Amniotic stem cell (primary cell): ENCODE measurements at regions not wholly inside any gene's neighbourhood (a gene's known extent, or its start where the extent isn't known, plus 50 kb on each side); places are given as distances from the start of the nearest gene placed in this dataset.
"Not testable (repeated sequence)": the region's sequence is repeated elsewhere in the genome, so short reads cannot be mapped to it uniquely, and the experiment has no call there.

Source experiments
- DNase-seq: peaks from one replicate; lab custom pipeline; 2025; lab: John Stamatoyannopoulos, UW

GRCh38 chr1:193402977-193403376 lies 216.6 kb upstream of the B3GALT2 start:
- no peak for DNase-seq

- no peak for DNase-seq
These were observed 215.6 kb upstream of the B3GALT2 start for GRCh38 chr1:193402037-193402436.

- DNase-seq: no peak
These were observed 207.9 kb upstream of the B3GALT2 start for GRCh38 chr1:193394336-193394735.

GRCh38 chr1:193392686-193393085 lies 206.3 kb upstream of the B3GALT2 start:
- DNase-seq: no peak

- no peak for DNase-seq
These were observed 202.3 kb upstream of the B3GALT2 start for GRCh38 chr1:193388683-193389082.

- no peak for DNase-seq
These were observed 201.8 kb upstream of the B3GALT2 start for GRCh38 chr1:193388165-193388564.

GRCh38 chr1:193387406-193387805 lies 201.0 kb upstream of the B3GALT2 start:
- no peak for DNase-seq

GRCh38 chr1:193378451-193378850 lies 192.0 kb upstream of the B3GALT2 start:
- DNase-seq: not testable (repeated sequence)

- DNase-seq: no peak
These were observed 191.1 kb upstream of the B3GALT2 start for GRCh38 chr1:193377472-193377871.

GRCh38 chr1:193372553-193372952 lies 186.1 kb upstream of the B3GALT2 start:
- DNase-seq: no peak

- no peak for DNase-seq
These were observed 181.9 kb upstream of the B3GALT2 start for GRCh38 chr1:193368302-193368701.

GRCh38 chr1:193367863-193368262 lies 181.4 kb upstream of the B3GALT2 start:
- no peak for DNase-seq

- no peak for DNase-seq
These were observed 180.5 kb upstream of the B3GALT2 start for GRCh38 chr1:193366764-193367507.

- DNase-seq: no peak
These were observed 179.6 kb upstream of the B3GALT2 start for GRCh38 chr1:193365966-193366365.

- DNase-seq: no peak
These were observed 173.2 kb upstream of the B3GALT2 start for GRCh38 chr1:193359631-193360030.

- DNase-seq: no peak
These were observed 172.0 kb upstream of the B3GALT2 start for GRCh38 chr1:193358419-193358818.

- DNase-seq: no peak
These were observed 169.8 kb upstream of the B3GALT2 start for GRCh38 chr1:193356249-193356648.

GRCh38 chr1:193355626-193356025 lies 169.2 kb upstream of the B3GALT2 start:
- DNase-seq: no peak

GRCh38 chr1:193355178-193355577 lies 168.8 kb upstream of the B3GALT2 start:
- no peak for DNase-seq

GRCh38 chr1:193348769-193349535 lies 162.5 kb upstream of the B3GALT2 start:
- DNase-seq: no peak

GRCh38 chr1:193348091-193348768 lies 161.8 kb upstream of the B3GALT2 start:
- DNase-seq: no peak

GRCh38 chr1:193346085-193346484 lies 159.7 kb upstream of the B3GALT2 start:
- DNase-seq: no peak

- no peak for DNase-seq
These were observed 156.4 kb upstream of the B3GALT2 start for GRCh38 chr1:193342811-193343210.
